Stimulated activated CD8-positive, alpha-beta memory T cell treated with anti-CD3 and anti-CD28 coated beads, Interleukin-12 subunit alpha, Interleukin-12 subunit beta, amount 100 ng/mL, for 24 hours (primary cell): ENCODE measurements at regions not wholly inside any gene's neighbourhood (a gene's known extent, or its start where the extent isn't known, plus 50 kb on each side); places are given as distances from the start of the nearest gene placed in this dataset.

Experiments used
- DNase-seq: peaks from one replicate; pipeline ENCODE4 v3.0.0-alpha.2; 2020; ENCODE audit errors: extremely low read depth

DNA sequence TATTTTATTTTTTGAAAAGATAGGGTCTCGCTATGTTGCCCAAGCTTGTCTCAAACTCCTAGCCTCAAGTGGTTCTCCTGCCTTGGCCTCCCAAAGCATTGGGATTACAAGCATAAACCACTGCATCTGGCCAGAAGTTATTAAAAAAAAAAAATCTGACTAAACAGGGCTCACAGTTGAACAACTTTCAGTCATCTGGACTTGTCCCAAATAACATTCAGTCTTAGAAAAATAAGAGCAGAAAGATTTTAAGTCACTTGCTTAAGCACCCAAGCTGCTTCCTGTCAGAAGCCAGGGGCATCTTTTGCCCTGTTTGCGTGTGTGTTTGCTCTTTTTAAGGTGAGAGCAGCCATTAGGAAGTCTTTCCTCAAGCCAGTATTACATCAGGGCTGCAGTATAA, 286.8 kb downstream of the LMO4 start:
- DNase-seq, result no peak

DNA sequence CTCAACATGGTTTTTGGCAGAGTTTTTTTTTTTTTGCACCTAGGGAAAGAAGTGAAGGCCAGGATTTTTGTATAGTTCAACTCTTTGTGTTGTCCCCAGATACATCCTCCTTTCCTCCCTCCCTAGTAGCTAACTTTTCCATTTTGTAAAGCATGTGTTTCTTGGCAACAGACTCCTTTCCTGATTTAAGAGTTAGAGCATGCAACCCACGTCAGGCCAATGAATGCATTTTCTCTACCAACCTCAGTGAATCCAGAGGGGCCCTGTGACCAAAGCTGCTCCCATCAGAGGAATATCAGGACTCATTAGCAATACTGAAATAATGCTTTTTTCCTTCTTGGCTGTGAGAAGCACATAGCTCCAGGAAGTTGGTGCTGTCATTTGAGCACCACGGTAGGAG, 287.2 kb downstream of the LMO4 start:
- no peak for DNase-seq

DNA sequence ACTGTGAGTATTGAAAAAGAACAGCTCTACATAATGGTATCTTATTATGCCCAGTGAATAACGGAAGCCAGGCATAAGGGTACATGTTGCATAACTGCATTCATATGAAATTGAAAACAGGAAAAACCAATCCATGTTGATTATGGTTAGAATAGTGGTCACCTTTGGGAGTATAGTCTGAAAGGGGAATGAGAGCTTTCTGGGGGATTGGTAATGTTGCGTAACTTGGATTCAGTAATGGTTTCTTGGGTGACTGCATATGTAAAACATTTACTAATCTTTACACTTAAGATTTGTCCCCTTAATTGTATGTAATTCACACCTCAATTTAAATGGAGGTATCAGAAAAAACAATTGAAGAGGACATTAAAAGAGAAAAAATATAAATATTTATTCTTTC, 292.1 kb downstream of the LMO4 start:
- no peak for DNase-seq

DNA sequence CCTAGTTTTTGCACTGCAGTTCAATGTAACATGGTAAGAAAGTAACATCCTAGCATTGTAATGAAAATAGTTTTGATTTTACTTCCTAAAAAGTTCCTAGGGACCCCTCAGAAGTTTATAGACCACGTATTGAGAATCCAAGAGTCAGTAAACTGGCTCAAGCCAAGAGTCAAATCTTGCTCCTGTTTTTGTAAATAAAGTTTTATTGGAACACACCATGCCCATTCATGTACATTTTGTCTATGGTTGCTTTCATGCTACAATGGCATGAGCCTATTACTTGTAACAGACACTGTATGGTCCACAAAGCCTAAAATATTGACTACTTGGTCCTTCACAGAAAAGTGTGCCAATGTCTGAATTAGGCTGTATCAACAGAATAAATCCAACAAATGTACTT, 301.0 kb downstream of the LMO4 start:
- no peak for DNase-seq

DNA sequence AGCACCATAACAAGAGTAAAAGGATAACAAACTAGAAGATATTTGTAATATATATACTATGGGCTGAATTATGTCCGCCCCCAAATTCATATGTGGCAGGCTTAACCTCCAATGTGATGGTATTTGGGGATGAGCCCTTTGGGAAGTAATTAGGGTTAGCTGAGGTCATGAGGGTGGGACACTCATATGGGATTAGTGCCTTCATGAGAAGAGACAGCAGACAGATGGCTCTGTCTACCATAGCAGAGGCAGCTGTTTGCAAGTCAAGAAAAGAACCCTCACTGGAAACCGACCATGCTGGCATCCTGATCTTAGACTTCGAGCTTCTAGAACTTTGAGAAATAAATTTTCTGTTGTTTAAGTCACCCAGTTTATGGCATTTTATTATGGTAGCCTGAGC, 303.6 kb downstream of the LMO4 start:
- DNase-seq, result no peak

DNA sequence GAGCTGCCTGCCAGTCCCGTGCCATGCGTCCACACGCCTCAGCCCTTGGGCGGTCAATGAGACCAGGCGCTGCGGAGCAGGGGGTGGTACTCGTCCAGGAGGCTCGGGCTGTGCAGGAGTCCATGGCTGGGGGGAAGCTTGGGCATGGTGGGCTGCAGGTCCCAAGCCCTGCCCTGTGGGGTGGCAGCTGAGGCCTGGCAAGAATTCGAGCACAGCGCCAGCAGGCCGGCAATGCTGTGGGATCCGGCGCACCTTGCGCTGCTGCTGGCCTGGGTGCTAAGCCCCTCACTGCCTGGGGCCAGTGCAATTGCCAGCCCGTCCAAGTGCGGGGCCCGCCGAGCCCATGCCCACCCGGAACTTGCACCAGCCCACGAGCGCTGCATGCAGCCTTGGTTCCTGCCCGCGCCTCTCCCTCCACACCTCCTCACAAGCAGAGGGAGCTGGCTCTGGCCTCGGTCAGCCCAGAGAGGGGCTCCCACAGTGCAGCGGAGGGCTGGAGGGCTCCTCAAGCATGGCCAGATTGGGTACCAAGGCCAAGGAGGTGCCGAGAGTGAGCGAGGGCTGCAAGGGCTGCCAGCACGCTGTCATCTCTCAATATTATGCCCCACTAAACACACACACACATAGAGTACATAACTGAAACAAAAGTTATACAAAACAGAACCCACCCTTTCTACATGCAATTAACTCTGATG, 307.7 kb downstream of the LMO4 start:
- DNase-seq, result no peak

DNA sequence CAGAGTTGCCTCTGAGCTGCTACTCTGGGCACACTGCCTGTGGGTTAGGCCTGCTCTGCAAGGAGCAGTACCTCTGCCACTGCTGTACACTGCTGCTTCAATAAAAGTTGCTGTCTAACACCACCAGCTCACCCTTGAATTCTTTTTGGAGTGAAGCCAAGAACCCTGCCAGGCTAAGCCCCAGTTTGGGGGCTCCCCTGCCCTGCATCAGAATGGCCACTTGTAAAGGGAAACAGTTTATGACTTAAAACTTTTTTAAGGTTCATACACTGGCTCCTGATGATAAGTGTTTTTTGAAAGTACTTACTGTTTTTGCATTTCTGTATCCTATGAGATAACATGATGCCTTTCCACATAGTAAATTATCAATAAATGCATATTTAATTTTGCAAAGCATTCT, 310.0 kb downstream of the LMO4 start:
- no peak for DNase-seq

DNA sequence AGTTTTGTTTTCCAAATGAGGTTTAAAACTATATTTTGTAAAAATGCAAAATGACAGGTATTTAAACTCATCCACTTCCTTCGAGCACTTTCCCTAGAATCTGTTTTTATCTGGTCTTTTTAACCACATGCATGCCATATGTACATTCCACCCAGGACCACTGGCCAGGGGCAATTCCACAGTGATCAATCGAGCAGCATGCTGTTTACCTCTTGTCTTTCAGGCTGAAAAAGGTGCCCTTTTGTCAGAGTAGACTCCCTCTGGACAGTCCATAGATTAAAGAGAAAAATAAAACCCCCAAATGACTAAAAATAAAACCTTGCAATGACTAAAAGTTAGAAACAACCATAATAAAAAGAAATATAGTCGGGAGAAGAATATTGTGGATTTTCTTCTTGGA, 313.3 kb downstream of the LMO4 start:
- DNase-seq, result no peak

DNA sequence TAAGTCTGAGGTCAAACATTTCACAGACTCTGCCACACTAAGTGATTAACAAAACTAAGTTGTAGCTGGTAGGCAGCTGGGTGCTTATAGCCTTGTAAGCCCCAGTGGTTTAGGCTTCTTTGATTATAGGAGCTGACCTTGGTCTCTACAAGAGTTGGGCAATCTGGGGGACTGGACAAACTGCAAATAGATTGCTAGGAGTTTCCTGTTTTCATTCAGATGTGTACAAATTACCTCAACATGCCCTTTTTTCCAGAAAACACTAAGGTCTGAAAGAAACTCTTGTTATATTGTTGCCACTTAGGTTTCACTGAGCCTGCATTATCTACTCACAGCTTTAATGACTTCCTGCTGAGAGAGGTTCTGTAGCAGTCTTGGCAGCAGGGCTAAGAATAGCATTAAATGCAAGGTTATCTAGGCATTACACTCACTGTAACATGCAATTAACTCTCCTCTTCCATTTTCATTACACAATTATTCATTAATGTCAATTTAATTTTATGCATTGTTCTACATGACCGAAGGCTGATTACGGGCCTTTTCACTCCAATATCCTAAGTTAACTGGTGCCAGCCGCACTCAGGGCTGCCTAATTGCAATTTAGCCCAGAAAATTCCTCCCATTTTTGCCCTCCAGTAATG, 314.0 kb downstream of the LMO4 start:
- no peak for DNase-seq

DNA sequence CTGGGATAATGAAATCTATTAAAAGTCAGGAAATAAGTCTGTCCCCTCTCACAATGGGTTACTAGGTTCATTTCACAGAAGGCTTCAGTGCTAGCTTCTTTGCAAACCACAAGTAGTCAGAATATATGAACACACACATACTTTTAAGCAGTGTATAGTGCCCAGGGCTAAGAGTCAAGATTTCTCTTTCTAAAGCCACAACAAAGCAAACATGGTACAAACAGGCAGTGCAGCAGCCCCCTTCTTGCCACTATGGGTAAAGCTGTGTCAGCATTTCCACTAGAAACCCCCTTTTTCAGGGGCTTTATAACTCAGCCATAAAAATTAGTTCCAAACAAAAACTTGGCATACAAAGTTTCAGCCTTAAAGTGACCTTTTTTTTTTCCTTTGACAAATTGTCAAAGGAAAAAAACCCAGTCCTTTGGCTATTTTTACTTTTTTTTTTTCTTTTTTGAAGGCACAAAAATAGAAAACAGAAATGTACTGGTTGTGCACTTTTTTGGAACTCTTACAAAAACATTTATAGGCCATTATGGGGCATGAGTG, 315.4 kb downstream of the LMO4 start:
- no peak for DNase-seq

DNA sequence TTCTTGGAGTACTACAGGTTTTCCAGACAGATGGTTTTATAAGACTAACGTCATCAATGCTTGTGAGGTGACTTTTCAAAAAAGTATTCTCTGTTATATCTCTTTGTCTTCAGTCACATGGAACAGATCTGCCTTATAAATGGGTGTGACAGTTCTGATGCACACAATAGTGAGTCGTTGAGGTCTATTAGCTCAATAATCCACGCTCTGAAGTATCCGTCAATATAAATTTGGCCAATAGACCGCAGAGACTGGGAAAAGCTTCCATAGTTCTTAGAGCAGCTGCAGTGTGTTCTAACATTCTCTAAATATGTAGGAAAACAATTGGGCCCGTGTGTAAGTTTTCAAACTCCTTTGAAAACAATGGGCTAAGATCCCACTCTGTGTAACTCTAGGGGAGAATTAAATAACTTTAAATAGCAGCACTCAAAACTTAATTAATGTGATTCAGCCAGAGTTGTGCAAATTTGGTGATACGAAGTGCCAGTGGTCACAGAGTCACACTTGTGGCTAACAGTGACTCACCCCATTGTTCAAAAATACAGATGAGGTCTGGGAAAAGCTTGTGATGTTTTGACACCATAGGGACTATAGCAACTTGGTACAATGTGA, 316.0 kb downstream of the LMO4 start:
- DNase-seq, result no peak

DNA sequence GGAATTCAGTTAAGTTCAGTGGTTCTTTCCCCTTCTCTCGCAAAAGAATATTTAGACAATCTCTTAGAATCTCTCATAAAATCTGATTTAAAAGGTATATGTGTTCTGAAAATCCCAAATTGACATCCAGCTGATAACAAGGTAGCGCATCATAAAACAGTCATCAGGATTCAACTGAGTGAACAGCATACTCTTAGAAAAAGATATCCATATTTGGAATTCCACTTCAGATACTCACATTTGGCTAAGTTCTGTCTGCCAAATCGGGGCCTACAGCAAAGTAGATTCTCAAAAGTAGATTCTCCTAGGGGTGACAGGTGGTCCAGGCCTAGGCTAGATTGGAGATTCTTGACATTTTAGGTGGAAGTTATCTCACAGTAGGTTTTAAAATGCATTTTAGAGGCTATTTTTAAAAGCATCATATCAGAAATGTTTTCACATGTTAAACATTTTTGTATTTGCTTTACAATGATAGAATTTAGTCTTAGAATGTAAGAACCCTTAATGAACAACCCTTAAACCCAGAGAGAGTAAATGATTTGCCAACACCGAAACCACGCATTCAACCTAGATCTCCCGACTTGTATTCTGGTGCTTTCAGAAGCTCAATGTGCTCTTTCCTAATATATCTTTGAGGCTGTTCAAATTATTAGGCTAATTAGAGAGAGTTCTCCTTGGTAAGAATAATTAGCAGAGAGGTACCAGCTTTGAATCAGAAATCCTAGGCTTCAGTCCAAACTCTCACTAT, 318.9 kb downstream of the LMO4 start:
- DNase-seq, result no peak

DNA sequence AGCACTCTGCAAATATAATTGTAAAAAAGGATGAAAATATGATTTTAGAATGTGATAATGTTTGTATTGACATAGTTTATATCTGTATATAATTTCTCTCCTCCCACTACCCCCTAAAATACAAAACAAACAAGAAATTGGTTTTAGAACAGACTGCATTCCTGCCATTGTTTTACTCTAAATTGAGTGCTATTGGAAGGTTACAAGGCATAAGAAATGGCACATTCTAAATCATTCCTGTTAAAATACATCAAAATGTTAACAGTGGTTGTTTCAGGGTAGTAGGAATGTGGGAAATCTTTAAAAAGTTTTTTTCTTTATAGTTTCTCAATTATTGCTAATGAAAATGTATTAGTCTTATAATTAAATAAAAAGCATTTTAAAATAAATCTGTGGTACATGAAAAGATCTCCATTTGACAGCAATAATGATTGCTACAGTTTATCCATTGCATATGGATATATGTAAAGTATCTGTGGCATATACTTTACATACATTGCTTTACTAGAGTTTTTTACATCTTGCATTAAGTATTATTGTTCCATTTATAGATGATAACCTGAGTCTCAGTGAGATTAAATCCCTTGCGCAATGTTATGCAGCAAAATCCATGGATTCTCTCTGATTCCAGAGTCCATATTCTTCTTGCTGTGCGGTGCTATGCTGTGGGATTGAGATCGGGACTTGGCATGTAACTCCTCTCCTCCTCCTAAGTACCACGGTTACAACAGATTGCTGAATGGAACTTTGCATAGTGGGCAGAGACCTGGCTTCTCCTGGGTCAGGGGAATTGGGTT, 319.8 kb downstream of the LMO4 start:
- DNase-seq, result no peak

DNA sequence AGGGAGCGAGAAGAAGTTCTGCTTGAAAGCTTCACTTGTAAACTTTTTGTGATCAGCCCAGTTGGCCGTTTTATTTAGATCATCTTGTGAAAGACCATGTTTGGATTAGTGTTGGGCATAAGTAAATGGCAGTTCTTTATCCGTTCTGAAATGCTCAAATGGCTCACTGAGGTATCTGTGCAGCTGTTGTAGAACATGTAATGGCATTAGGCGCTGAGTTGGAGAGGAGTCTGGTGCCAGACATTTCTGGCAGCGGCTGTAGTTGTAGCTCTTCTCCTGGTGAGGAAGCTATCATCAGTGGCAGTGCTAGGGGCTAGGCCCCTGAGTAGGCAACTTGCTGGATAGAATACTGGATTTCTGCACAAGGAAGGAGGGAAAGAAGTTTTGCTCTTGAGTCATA, 321.6 kb downstream of the LMO4 start:
- DNase-seq, result no peak

DNA sequence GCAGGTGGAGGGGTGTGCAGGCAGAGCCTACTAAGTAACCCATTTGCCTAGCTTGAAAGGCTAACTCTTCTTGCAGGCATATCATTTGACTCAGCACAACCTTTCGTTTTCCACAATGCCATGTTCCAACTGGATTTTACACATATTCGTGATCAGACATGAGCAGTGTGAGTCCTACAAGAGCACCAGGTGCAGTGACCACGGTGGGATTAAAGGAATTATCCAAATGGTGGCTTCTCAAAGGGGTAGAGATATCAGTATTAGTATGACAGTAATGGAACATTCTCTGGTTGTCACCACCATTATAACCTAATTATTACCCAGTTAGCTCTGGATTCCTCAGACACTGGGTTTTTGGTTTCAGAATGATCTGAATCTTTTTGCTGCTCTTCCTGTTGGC, 323.5 kb downstream of the LMO4 start:
- DNase-seq, result no peak

DNA sequence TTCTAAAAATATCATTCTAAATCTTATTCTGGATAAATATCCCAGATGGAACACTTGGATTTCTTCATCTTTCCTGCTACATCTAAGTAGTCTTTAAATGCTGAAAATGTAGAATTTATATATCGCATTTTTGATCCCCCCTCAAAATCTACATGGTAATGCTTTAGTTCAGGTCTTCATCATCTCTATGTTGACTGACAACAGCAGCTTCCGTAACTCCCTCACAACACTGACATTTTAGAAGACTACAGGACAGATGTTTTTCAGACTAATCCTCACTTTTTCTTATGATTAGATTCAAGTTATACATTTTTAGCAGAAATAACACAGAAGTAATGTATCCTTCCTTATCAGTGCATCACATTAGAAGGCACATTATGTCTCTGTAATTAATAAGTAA, 336.5 kb downstream of the LMO4 start:
- DNase-seq, result no peak

DNA sequence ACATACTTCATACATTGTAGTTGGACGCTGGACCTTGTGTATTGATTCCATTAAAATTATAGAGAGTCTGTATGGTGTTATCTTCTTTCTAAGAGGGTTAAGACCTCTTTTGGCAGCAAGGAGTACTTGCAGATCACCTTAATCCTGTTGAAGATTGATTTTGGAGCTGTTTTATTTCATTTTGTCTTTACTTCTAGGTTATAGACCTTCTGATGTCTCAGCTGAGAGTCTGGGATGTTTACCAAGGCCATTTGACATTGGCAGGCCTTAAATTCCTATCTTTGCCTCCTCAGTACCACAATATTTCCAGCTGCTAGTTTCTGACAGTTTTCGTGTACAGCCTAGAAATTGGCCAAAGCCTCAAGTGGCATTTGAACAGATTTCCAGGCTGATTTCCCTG, 338.0 kb downstream of the LMO4 start:
- no peak for DNase-seq

DNA sequence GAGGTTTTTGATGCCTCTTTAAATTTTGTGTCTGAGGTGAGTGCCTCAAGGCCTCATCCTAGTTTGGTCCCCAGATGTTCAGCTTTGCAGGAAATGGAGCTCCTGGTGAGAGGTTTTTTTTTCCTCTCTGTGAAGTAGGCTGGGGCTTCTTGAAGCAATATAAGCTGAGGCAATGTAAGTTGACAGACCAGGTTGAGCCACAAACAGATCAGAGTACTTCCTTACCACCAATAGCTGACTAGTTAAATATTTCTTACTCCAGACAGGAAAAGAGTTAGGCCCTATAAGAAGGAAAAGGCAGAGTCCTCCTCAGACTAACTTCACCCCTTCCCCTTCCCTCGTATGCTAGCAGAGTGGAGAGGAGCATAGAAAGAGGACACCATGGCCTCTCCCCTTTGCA, 341.0 kb downstream of the LMO4 start:
- DNase-seq, result no peak

DNA sequence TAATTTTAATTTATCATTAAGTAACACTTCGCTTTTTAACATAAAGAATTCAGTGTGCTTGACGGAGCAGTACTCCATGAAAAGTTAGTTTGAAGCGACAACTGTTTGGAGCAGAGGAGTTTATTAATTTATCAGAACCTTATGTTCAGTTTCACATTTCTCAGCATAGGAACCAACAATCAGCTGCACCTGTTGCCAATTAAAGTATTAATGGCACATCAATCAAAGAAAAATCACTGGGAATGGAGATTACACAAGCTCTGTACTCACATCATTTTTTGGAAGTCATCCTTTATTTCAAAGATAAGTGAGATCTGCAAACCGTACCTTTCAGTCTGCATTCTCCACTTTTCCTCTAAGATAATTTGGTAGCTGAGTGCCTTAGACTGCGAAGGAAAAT, 344.6 kb downstream of the LMO4 start:
- DNase-seq, result no peak

DNA sequence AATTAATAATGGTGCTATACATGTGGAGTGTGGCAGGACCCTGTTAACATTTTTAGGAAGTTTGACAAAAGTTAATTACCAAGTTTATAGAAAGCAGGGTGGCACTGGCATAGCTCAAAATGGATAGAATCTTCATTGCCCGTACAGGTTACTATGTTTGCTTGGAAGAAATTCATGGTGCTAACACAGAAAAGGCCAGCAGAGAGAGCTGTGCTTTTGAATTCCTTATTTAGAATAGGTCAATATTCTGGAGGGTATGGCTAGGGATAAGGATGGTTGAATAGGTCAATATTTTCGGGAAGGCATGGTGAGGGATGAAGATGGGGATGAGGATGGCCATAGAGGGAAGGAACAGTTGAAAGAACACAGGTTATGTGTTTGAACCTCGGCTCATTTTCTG, 345.1 kb downstream of the LMO4 start:
- no peak for DNase-seq

DNA sequence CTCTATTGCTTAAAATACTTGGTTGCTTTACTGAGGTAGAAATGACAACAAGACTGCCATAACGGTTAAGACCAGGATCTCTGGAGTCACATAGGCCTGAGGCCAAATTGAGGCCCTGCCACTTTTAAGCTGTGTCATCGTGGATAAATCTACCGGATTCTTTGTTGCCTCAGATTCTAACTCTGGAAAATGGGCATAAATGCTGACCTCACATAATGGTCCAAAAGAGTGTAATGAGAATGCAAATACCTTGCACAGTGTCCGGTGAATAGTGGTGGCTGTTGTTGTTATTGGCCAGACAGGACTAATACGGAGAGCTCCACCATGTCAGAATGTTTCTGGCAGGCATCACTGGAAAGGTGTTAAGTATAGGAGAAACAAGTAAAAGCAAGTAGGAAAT, 346.1 kb downstream of the LMO4 start:
- DNase-seq, result no peak

DNA sequence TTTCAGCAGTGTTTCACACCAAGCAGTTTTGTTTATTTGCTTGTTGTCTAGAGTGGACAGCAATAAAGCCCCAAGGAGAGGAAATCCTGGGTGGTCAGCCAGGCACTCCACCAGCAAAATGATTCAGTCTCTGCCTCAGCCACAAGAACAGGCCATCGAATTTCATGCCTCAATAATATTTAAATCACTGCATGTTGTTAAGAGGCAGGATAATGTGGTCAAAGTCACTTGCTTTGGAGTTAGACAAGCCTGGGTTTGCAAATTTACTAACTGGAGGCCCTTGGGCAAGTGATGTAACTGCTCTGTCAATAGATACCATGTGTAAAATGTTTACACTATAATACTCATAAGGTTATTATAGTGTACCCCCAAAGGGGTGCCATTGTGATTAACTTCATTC, 349.6 kb downstream of the LMO4 start:
- DNase-seq, result no peak
